SK-N-SH (cell line): ENCODE measurements at regions not wholly inside any gene's neighbourhood (a gene's known extent, or its start where the extent isn't known, plus 50 kb on each side); places are given as distances from the start of the nearest gene placed in this dataset.

Source experiments
- CTCF ChIA-PET: fragments of 300-600, 350-600 bp; formaldehyde crosslinking; extraction: SDS; loops from one replicate; lab custom pipeline; 2021; lab: Yijun Ruan, JAX
- POLR2A ChIA-PET: fragments of 350-600 bp; sonication (Branson Sonifier 250); formaldehyde crosslinking; extraction: SDS; loops from one replicate; lab custom pipeline; 2020; ENCODE audit warnings: antibody characterized with exemption, inconsistent platforms; lab: Yijun Ruan, JAX
- DNase-seq: peaks from one replicate; pipeline ENCODE4 v3.0.0; 2012
- H2AFZ ChIP-seq: fragments of 200-600 bp; sonication (generic); 2 replicates; pipeline ENCODE4 v1.8.1; 2016; ENCODE audit warnings: antibody characterized with exemption, mild to moderate bottlenecking, low read depth
- H3F3A ChIP-seq: fragments of 200-600 bp; sonication (generic); replicated peaks from 2 replicates; pipeline ENCODE3; 2016; ENCODE audit warnings: antibody characterized with exemption, mild to moderate bottlenecking; ENCODE audit not compliant: insufficient read depth
- H3K27ac ChIP-seq, 2 experiments: fragments of 200-500 bp in 1 of 2; fragments of 200-600 bp in 1 of 2; sonication (Bioruptor generic) in 1 of 2; sonication (generic), shearing (Covaris generic) in 1 of 2; 2 replicates each; pipeline versions ENCODE4 v1.5.1 to v1.6.1; 2014 to 2016; ENCODE audit warnings: low read depth in 2 of 2, inconsistent platforms in 1 of 2, low read length in 1 of 2, mild to moderate bottlenecking in 1 of 2, mixed read lengths in 1 of 2
- H3K27me3 ChIP-seq: fragments of 200-600 bp; sonication (generic), shearing (Covaris generic); 2 replicates; pipeline ENCODE4 v1.6.1; 2016; ENCODE audit warnings: mixed run types; ENCODE audit not compliant: insufficient read depth
- H3K36me3 ChIP-seq, 2 experiments: fragments of 200-500 bp in 1 of 2; fragments of 200-600 bp in 1 of 2; sonication (Bioruptor generic) in 1 of 2; sonication (generic) in 1 of 2; replicated peaks in 1 of 2; 2 replicates each; pipeline versions ENCODE3 to v1.5.1; 2014 to 2016; ENCODE audit warnings: low read length in 1 of 2, mild to moderate bottlenecking in 1 of 2; ENCODE audit not compliant: insufficient read depth in 2 of 2, control insufficient read depth in 1 of 2
- H3K4me1 ChIP-seq, 2 experiments: fragments of 200-500 bp in 1 of 2; fragments of 200-600 bp in 1 of 2; sonication (Bioruptor generic) in 1 of 2; sonication (generic), shearing (Covaris generic) in 1 of 2; 2 replicates each; pipeline versions ENCODE4 v1.5.1 to v1.6.1; 2014 to 2016; ENCODE audit warnings: low read depth in 1 of 2, low read length in 1 of 2, mixed run types in 1 of 2; ENCODE audit not compliant: insufficient read depth in 2 of 2, control insufficient read depth in 1 of 2
- H3K4me2 ChIP-seq: fragments of 200-600 bp; sonication (generic), shearing (Covaris generic); 2 replicates; pipeline ENCODE4 v1.6.1; 2017; ENCODE audit warnings: mixed run types
- H3K4me3 ChIP-seq, 2 experiments: fragments of 200-500 bp in 1 of 2; fragments of 200-600 bp in 1 of 2; sonication (Bioruptor generic) in 1 of 2; sonication (generic), shearing (Covaris generic) in 1 of 2; 2 replicates each; pipeline versions ENCODE4 v1.5.1 to v1.8.1; 2014 to 2016; ENCODE audit warnings: low read depth in 2 of 2, inconsistent platforms in 1 of 2, low read length in 1 of 2, mild to moderate bottlenecking in 1 of 2, mixed read lengths in 1 of 2, moderate library complexity in 1 of 2
- H3K79me2 ChIP-seq: fragments of 200-600 bp; sonication (generic); 2 replicates; pipeline ENCODE4 v1.8.1; 2017; ENCODE audit warnings: mild to moderate bottlenecking; ENCODE audit not compliant: insufficient read depth
- H3K9ac ChIP-seq: fragments of 200-600 bp; sonication (generic); 2 replicates; pipeline ENCODE4 v1.6.1; 2017; ENCODE audit warnings: mixed run types
- H3K9me2 ChIP-seq: fragments of 200-600 bp; sonication (generic); 2 replicates; pipeline ENCODE4 v1.6.1; 2017; ENCODE audit warnings: mixed run types
- H3K9me3 ChIP-seq: fragments of 200-600 bp; sonication (generic); 2 replicates; pipeline ENCODE4 v1.6.1; 2017; ENCODE audit warnings: mixed run types, mild to moderate bottlenecking, moderate library complexity
- H4K20me1 ChIP-seq: fragments of 200-600 bp; sonication (generic); 2 replicates; pipeline ENCODE4 v1.6.1; 2017; ENCODE audit warnings: mild to moderate bottlenecking, mixed run types; ENCODE audit not compliant: insufficient read depth
- CHD2 ChIP-seq: fragments of 150-350 bp; IDR thresholded peaks from 2 replicates; pipeline ENCODE4 v1.6.1; 2018; ENCODE audit warnings: low read length; ENCODE audit not compliant: partially characterized antibody
- ELF1 ChIP-seq: IDR thresholded peaks from 2 replicates; pipeline ENCODE4 v1.4.0; 2012
- EP300 ChIP-seq, 2 experiments: IDR thresholded peaks; 2 replicates each; pipeline versions ENCODE4 v1.4.0 to v1.6.1; 2012; ENCODE audit warnings: borderline replicate concordance in 1 of 2, low read depth in 1 of 2, low read length in 1 of 2
- FOXJ3 ChIP-seq: sonication (generic); formaldehyde crosslinking; IDR thresholded peaks from 2 replicates; pipeline ENCODE4 v1.5.1; 2020; ENCODE audit warnings: mild to moderate bottlenecking, missing genetic modification reagents
- FOXM1 ChIP-seq: IDR thresholded peaks from 2 replicates; pipeline ENCODE4 v1.4.0; 2012; ENCODE audit warnings: low read depth, mild to moderate bottlenecking
- GATA2 ChIP-seq: sonication (generic); formaldehyde crosslinking; IDR thresholded peaks from 2 replicates; pipeline ENCODE4 v1.5.0; 2020; ENCODE audit warnings: mild to moderate bottlenecking, missing genetic modification reagents
- JUND ChIP-seq: IDR thresholded peaks from 2 replicates; pipeline ENCODE4 v1.4.0; 2012
- MXI1 ChIP-seq: IDR thresholded peaks from 2 replicates; pipeline ENCODE4 v1.6.1; 2012; ENCODE audit warnings: mild to moderate bottlenecking, low read depth, low read length, improper control_type of control experiment
- RFX5 ChIP-seq: IDR thresholded peaks from 2 replicates; pipeline ENCODE4 v1.6.1; 2012; ENCODE audit warnings: mild to moderate bottlenecking, improper control_type of control experiment, low read length
- RXRA ChIP-seq: IDR thresholded peaks from 2 replicates; pipeline ENCODE4 v1.4.0; 2012; ENCODE audit warnings: low read depth, mild to moderate bottlenecking, borderline replicate concordance
- SMC3 ChIP-seq: IDR thresholded peaks from 2 replicates; pipeline ENCODE4 v1.6.1; 2012; ENCODE audit warnings: low read depth, low read length, improper control_type of control experiment
- TEAD4 ChIP-seq: IDR thresholded peaks from 2 replicates; pipeline ENCODE4 v1.4.0; 2012; ENCODE audit warnings: mild to moderate bottlenecking, borderline replicate concordance; ENCODE audit not compliant: insufficient read depth
- YY1 ChIP-seq: IDR thresholded peaks from 2 replicates; pipeline ENCODE4 v1.4.0; 2012; ENCODE audit warnings: low read depth, mild to moderate bottlenecking
- WGBS: methylation state at CpG from one replicate; pipeline ENCODE4 v1.1.6; 2017; ENCODE audit warnings: low lambda C conversion rate; 5-methylcytosine and 5-hydroxymethylcytosine counted together
- TF ChIP-seq, protein P1 (sequence below): fragments of 150-350 bp; IDR thresholded peaks from 2 replicates; pipeline ENCODE4 v1.6.1; 2017; ENCODE audit warnings: antibody characterized with exemption, low read length, low read depth, borderline replicate concordance
- TF ChIP-seq, protein P2 (sequence below): IDR thresholded peaks from 2 replicates; pipeline ENCODE4 v1.4.0; 2012; ENCODE audit warnings: low read depth, borderline replicate concordance
- TF ChIP-seq, protein P3 (sequence below): IDR thresholded peaks from 2 replicates; pipeline ENCODE4 v1.4.0; 2012; ENCODE audit warnings: low read depth

DNA sequence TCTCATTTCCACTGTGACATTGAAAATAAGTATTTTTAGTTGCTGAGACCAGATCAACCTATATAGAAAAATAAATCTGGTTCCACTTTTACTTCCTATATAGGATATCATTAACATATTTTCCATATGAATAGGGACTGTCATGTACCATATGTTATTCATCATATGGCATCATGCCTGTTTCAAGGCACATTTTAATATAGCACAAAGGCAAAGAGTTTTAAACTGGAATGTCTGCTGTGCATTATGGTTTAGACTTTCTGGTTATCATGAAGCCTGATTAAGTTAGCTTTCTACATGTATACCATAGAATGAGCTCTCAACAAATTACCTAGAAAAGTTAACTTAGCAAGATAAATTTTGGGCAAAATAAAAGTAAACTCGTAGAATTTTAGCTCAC lies 53.0 kb upstream of the ACYP2 start:
- WGBS: 51% methylated on average over 1 of the region's 1 CpG
- POLR2A ChIA-PET: no interaction called here

DNA sequence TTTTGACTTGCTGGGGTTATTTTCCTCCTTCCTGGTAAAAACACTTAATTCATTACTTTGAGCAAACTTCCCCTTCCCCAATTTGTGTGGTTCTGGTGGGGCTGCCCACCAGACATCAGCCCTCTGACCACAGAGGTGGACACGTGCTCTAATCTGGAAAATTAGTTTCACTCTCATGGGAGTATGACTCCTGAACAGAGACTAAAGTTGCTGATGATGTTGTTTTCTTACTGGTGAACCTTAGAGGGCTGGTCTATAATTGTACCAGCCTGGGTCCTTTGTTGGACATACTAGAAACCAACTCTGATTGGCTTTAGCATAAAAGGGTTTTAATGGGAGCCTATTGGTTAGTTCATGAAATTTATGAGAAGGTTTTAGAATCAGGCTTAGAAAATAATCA lies 54.1 kb upstream of the ACYP2 start:
- POLR2A ChIA-PET: no interaction called here
- H3K4me1 ChIP-seq: no peaks in the 10 kb centered on the region; a peak in 1 of 4 replicates
- no peaks in the 10 kb centered on the region for H3K9me2 ChIP-seq
- H2AFZ ChIP-seq: no peak overlapping the region
- H3K27me3 ChIP-seq: no peaks in the 10 kb centered on the region
- H3K36me3 ChIP-seq: no peaks in the 10 kb centered on the region
- H3K4me3 ChIP-seq: no peak overlapping the region
- no peak overlapping the region for H3K9ac ChIP-seq
- TF ChIP-seq TEAD4 (no peak), EP300 (IDR thresholded peaks at IDR 0.05; ENCODE audit: borderline replicate concordance in 1 of 2, low read depth in 1 of 2, low read length in 1 of 2) (no peak), JUND (no peak), FOXM1 (no peak), FOXJ3 (CRISPR knock-in tag) (no peak), RFX5 (no peak), SMC3 (no peak), GATA2 (CRISPR knock-in tag) (no peak), ELF1 (no peak), MXI1 (no peak), RXRA (no peak), YY1 (no peak)
- TF ChIP-seq, protein P1, sequence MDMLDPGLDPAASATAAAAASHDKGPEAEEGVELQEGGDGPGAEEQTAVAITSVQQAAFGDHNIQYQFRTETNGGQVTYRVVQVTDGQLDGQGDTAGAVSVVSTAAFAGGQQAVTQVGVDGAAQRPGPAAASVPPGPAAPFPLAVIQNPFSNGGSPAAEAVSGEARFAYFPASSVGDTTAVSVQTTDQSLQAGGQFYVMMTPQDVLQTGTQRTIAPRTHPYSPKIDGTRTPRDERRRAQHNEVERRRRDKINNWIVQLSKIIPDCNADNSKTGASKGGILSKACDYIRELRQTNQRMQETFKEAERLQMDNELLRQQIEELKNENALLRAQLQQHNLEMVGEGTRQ: no peak
- TF ChIP-seq, protein P2, sequence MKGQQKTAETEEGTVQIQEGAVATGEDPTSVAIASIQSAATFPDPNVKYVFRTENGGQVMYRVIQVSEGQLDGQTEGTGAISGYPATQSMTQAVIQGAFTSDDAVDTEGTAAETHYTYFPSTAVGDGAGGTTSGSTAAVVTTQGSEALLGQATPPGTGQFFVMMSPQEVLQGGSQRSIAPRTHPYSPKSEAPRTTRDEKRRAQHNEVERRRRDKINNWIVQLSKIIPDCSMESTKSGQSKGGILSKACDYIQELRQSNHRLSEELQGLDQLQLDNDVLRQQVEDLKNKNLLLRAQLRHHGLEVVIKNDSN: no peak
- TF ChIP-seq, protein P3, sequence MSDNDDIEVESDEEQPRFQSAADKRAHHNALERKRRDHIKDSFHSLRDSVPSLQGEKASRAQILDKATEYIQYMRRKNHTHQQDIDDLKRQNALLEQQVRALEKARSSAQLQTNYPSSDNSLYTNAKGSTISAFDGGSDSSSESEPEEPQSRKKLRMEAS: no peak
- no peaks in the 10 kb centered on the region for H3K79me2 ChIP-seq
- H3F3A ChIP-seq: peaks cover 19% of the 10 kb centered on the region
- no peaks in the 10 kb centered on the region for H3K9me3 ChIP-seq
- WGBS: 54% methylated on average over 1 of the region's 1 CpG
- H4K20me1 ChIP-seq: no peaks in the 10 kb centered on the region
- no peak overlapping the region for H3K27ac ChIP-seq
- no peak overlapping the region for H3K4me2 ChIP-seq
- DNase-seq: no peak
- CTCF ChIA-PET: no interaction called here

More for the DNA sequence above, 53.0 kb upstream of the ACYP2 start:
- no peaks in the 10 kb centered on the region for H3K36me3 ChIP-seq
- no peak overlapping the region for H3K9ac ChIP-seq
- DNase-seq: no peak
- H3K27me3 ChIP-seq: no peaks in the 10 kb centered on the region
- H3K9me3 ChIP-seq: no peaks in the 10 kb centered on the region
- no peak overlapping the region for H3K4me3 ChIP-seq
- no peaks in the 10 kb centered on the region for H3K79me2 ChIP-seq
- CTCF ChIA-PET: interaction anchor here (0.7 kb wide), 1 partner anchor 8 kb away, joined by 3 read pairs; no protein-coding TSS in a partner anchor
- no peaks in the 10 kb centered on the region for H4K20me1 ChIP-seq
- H3K4me2 ChIP-seq: no peak overlapping the region
- no peak overlapping the region for H3K27ac ChIP-seq
- H3K9me2 ChIP-seq: no peaks in the 10 kb centered on the region
- no peak overlapping the region for H2AFZ ChIP-seq
- TF ChIP-seq CHD2: no peak
- H3K4me1 ChIP-seq: no peaks in the 10 kb centered on the region; a peak in 1 of 4 replicates
- H3F3A ChIP-seq: peaks cover 19% of the 10 kb centered on the region
